HepG2 (cell line): ENCODE measurements at regions not wholly inside any gene's neighbourhood (a gene's known extent, or its start where the extent isn't known, plus 50 kb on each side); places are given as distances from the start of the nearest gene placed in this dataset.

Source experiments
- ETV5 ChIP-seq: IDR thresholded peaks from 2 replicates; pipeline ENCODE4 v1.6.1; 2018; ENCODE audit warnings: missing biosample characterization, missing genetic modification reagents, inconsistent platforms, borderline replicate concordance
- FOXK1 ChIP-seq: sonication (generic); formaldehyde crosslinking; IDR thresholded peaks from 2 replicates; pipeline ENCODE4 v1.4.0; 2020; ENCODE audit warnings: low read depth, missing genetic modification reagents, borderline replicate concordance
- FOXP1 ChIP-seq, 2 experiments: fragments of 450-650 bp in 1 of 2; IDR thresholded peaks; 2 replicates each; pipeline ENCODE4 v1.6.1; 2017 to 2018; ENCODE audit warnings: antibody characterized with exemption in 1 of 2
- GATAD2A ChIP-seq: IDR thresholded peaks from 2 replicates; pipeline ENCODE4 v1.6.1; 2016
- MIER2 ChIP-seq: IDR thresholded peaks from 2 replicates; pipeline ENCODE4 v1.6.1; 2016; ENCODE audit warnings: missing biosample characterization, missing genetic modification reagents
- PHF21A ChIP-seq: sonication (generic); formaldehyde crosslinking; IDR thresholded peaks from 2 replicates; pipeline ENCODE4 v1.5.0; 2020; ENCODE audit warnings: mild to moderate bottlenecking, missing genetic modification reagents
- SAP130 ChIP-seq: IDR thresholded peaks from 2 replicates; pipeline ENCODE4 v1.6.1; 2016; ENCODE audit warnings: low read depth
- TBX2 ChIP-seq: sonication (generic); formaldehyde crosslinking; IDR thresholded peaks from 2 replicates; pipeline ENCODE4 v1.5.0; 2020; ENCODE audit warnings: missing genetic modification reagents, mild to moderate bottlenecking, borderline replicate concordance
- WIZ ChIP-seq: sonication (generic); formaldehyde crosslinking; IDR thresholded peaks from 2 replicates; pipeline ENCODE4 v1.5.1; 2020; ENCODE audit warnings: mild to moderate bottlenecking, missing genetic modification reagents
- ZBTB20 ChIP-seq: sonication (generic); formaldehyde crosslinking; IDR thresholded peaks from 2 replicates; pipeline ENCODE4 v1.8.1; 2023; ENCODE audit warnings: missing genetic modification reagents, low read depth, mild to moderate bottlenecking, borderline replicate concordance
- ZNF264 ChIP-seq: sonication (generic); formaldehyde crosslinking; IDR thresholded peaks from 2 replicates; pipeline ENCODE4 v1.4.0; 2020; ENCODE audit warnings: missing genetic modification reagents
- ZNF724P ChIP-seq: sonication (generic); formaldehyde crosslinking; IDR thresholded peaks from 2 replicates; pipeline ENCODE4 v1.8.0; 2022; ENCODE audit warnings: missing genetic modification reagents, borderline replicate concordance
- TF ChIP-seq, protein P1 (sequence below): sonication (generic); formaldehyde crosslinking; IDR thresholded peaks from 2 replicates; pipeline ENCODE4 v1.8.0; 2022; ENCODE audit warnings: missing genetic modification reagents, mild to moderate bottlenecking, moderate library complexity, borderline replicate concordance
- TF ChIP-seq, protein P2 (sequence below): sonication (generic); formaldehyde crosslinking; IDR thresholded peaks from 2 replicates; pipeline ENCODE4 v1.4.0; 2020; ENCODE audit warnings: missing genetic modification reagents
- TF ChIP-seq, protein P3 (sequence below): sonication (generic); formaldehyde crosslinking; IDR thresholded peaks from 2 replicates; pipeline ENCODE4 v1.4.0; 2020; ENCODE audit warnings: mild to moderate bottlenecking, missing genetic modification reagents, borderline replicate concordance
- TF ChIP-seq, protein P4 (sequence below): sonication (generic); formaldehyde crosslinking; IDR thresholded peaks from 2 replicates; pipeline ENCODE4 v1.5.1; 2020; ENCODE audit warnings: mild to moderate bottlenecking, missing genetic modification reagents, moderate library complexity
- TF ChIP-seq, protein P5 (sequence below), 2 experiments: fragments of 450-650 bp in 1 of 2; sonication (generic) in 1 of 2; formaldehyde crosslinking; IDR thresholded peaks; 2 replicates each; pipeline versions ENCODE4 v1.5.0 to v1.8.0; 2020 to 2022; ENCODE audit warnings: mild to moderate bottlenecking in 1 of 2, missing genetic modification reagents in 1 of 2

DNA sequence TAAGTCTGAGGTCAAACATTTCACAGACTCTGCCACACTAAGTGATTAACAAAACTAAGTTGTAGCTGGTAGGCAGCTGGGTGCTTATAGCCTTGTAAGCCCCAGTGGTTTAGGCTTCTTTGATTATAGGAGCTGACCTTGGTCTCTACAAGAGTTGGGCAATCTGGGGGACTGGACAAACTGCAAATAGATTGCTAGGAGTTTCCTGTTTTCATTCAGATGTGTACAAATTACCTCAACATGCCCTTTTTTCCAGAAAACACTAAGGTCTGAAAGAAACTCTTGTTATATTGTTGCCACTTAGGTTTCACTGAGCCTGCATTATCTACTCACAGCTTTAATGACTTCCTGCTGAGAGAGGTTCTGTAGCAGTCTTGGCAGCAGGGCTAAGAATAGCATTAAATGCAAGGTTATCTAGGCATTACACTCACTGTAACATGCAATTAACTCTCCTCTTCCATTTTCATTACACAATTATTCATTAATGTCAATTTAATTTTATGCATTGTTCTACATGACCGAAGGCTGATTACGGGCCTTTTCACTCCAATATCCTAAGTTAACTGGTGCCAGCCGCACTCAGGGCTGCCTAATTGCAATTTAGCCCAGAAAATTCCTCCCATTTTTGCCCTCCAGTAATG lies 314.0 kb downstream of the LMO4 start (continued):
- TF ChIP-seq, protein P1, sequence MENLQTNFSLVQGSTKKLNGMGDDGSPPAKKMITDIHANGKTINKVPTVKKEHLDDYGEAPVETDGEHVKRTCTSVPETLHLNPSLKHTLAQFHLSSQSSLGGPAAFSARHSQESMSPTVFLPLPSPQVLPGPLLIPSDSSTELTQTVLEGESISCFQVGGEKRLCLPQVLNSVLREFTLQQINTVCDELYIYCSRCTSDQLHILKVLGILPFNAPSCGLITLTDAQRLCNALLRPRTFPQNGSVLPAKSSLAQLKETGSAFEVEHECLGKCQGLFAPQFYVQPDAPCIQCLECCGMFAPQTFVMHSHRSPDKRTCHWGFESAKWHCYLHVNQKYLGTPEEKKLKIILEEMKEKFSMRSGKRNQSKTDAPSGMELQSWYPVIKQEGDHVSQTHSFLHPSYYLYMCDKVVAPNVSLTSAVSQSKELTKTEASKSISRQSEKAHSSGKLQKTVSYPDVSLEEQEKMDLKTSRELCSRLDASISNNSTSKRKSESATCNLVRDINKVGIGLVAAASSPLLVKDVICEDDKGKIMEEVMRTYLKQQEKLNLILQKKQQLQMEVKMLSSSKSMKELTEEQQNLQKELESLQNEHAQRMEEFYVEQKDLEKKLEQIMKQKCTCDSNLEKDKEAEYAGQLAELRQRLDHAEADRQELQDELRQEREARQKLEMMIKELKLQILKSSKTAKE (CRISPR knock-in tag): peak; percentile 23; the same call in 1 of the 2 replicates
- TF ChIP-seq, protein P2, sequence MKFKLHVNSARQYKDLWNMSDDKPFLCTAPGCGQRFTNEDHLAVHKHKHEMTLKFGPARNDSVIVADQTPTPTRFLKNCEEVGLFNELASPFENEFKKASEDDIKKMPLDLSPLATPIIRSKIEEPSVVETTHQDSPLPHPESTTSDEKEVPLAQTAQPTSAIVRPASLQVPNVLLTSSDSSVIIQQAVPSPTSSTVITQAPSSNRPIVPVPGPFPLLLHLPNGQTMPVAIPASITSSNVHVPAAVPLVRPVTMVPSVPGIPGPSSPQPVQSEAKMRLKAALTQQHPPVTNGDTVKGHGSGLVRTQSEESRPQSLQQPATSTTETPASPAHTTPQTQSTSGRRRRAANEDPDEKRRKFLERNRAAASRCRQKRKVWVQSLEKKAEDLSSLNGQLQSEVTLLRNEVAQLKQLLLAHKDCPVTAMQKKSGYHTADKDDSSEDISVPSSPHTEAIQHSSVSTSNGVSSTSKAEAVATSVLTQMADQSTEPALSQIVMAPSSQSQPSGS (CRISPR knock-in tag): peak; percentile 70; the same call in 1 of the 2 replicates
- TF ChIP-seq ZNF724P (CRISPR knock-in tag): no peak
- TF ChIP-seq, protein P3, sequence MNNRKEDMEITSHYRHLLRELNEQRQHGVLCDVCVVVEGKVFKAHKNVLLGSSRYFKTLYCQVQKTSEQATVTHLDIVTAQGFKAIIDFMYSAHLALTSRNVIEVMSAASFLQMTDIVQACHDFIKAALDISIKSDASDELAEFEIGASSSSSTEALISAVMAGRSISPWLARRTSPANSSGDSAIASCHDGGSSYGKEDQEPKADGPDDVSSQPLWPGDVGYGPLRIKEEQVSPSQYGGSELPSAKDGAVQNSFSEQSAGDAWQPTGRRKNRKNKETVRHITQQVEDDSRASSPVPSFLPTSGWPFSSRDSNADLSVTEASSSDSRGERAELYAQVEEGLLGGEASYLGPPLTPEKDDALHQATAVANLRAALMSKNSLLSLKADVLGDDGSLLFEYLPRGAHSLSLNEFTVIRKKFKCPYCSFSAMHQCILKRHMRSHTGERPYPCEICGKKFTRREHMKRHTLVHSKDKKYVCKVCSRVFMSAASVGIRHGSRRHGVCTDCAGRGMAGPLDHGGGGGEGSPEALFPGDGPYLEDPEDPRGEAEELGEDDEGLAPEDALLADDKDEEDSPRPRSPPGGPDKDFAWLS (CRISPR knock-in tag): no peak
- TF ChIP-seq, protein P4, sequence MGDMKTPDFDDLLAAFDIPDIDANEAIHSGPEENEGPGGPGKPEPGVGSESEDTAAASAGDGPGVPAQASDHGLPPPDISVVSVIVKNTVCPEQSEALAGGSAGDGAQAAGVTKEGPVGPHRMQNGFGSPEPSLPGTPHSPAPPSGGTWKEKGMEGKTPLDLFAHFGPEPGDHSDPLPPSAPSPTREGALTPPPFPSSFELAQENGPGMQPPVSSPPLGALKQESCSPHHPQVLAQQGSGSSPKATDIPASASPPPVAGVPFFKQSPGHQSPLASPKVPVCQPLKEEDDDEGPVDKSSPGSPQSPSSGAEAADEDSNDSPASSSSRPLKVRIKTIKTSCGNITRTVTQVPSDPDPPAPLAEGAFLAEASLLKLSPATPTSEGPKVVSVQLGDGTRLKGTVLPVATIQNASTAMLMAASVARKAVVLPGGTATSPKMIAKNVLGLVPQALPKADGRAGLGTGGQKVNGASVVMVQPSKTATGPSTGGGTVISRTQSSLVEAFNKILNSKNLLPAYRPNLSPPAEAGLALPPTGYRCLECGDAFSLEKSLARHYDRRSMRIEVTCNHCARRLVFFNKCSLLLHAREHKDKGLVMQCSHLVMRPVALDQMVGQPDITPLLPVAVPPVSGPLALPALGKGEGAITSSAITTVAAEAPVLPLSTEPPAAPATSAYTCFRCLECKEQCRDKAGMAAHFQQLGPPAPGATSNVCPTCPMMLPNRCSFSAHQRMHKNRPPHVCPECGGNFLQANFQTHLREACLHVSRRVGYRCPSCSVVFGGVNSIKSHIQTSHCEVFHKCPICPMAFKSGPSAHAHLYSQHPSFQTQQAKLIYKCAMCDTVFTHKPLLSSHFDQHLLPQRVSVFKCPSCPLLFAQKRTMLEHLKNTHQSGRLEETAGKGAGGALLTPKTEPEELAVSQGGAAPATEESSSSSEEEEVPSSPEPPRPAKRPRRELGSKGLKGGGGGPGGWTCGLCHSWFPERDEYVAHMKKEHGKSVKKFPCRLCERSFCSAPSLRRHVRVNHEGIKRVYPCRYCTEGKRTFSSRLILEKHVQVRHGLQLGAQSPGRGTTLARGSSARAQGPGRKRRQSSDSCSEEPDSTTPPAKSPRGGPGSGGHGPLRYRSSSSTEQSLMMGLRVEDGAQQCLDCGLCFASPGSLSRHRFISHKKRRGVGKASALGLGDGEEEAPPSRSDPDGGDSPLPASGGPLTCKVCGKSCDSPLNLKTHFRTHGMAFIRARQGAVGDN: no peak
- TF ChIP-seq GATAD2A (CRISPR knock-in tag): peak; percentile 97
- TF ChIP-seq SAP130 (CRISPR knock-in tag): peak; percentile 37; the same call in 1 of the 2 replicates
- TF ChIP-seq ZBTB20 (CRISPR knock-in tag): peak; percentile 51; the same call in 1 of the 2 replicates
- TF ChIP-seq ZNF264 (CRISPR knock-in tag): peak; percentile 82; the same call in 1 of the 2 replicates
- TF ChIP-seq, protein P5, sequence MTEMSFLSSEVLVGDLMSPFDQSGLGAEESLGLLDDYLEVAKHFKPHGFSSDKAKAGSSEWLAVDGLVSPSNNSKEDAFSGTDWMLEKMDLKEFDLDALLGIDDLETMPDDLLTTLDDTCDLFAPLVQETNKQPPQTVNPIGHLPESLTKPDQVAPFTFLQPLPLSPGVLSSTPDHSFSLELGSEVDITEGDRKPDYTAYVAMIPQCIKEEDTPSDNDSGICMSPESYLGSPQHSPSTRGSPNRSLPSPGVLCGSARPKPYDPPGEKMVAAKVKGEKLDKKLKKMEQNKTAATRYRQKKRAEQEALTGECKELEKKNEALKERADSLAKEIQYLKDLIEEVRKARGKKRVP (CRISPR knock-in tag; IDR thresholded peaks at IDR 0.05): peak in 1 of 2 experiments; percentile 78; a peak in 2 of 4 replicates
- TF ChIP-seq WIZ (CRISPR knock-in tag): no peak
- TF ChIP-seq FOXK1: peak; percentile 92
- peak; percentile 76 for TF ChIP-seq MIER2
- peak; percentile 81 for TF ChIP-seq PHF21A (CRISPR knock-in tag)
- TF ChIP-seq TBX2 (CRISPR knock-in tag): peak; percentile 85
- TF ChIP-seq FOXP1 (IDR thresholded peaks at IDR 0.05): no peak
- TF ChIP-seq FOXP1 (CRISPR knock-in tag; IDR thresholded peaks at IDR 0.05): peak; percentile 97
- TF ChIP-seq ETV5: peak; percentile 87
